SK-N-SH treated with all-trans-retinoic acid at 6 μM for 48 hours (cell line): ENCODE measurements at regions not wholly inside any gene's neighbourhood (a gene's known extent, or its start where the extent isn't known, plus 50 kb on each side); places are given as distances from the start of the nearest gene placed in this dataset.

Experiments used
- ATAC-seq: fragments of 200-7000 bp; cut with Tn5 transposase; 3 replicates; pipeline ENCODE4 v1.9.1; 2020; ENCODE audit warnings: mild to moderate bottlenecking, moderate library complexity
- ARNTL ChIP-seq: fragments of 450-650 bp; formaldehyde crosslinking; IDR thresholded peaks from 2 replicates; pipeline ENCODE4 v1.5.0; 2020; ENCODE audit warnings: low read depth, mild to moderate bottlenecking, moderate library complexity, borderline replicate concordance
- BACH2 ChIP-seq: fragments of 250-450 bp; sonication (Bioruptor Pico); IDR thresholded peaks from 2 replicates; pipeline ENCODE4 v1.9.0; 2021; ENCODE audit warnings: mild to moderate bottlenecking, borderline replicate concordance
- CSDC2 ChIP-seq: fragments of 250-450 bp; sonication (Bioruptor Pico); IDR thresholded peaks from 2 replicates; pipeline ENCODE4 v1.5.0; 2020; ENCODE audit warnings: mild to moderate bottlenecking, moderate library complexity
- CSRNP3 ChIP-seq: fragments of 250-450 bp; sonication (Bioruptor Pico); IDR thresholded peaks from 2 replicates; pipeline ENCODE4 v1.5.1; 2021; ENCODE audit warnings: mild to moderate bottlenecking, moderate library complexity
- ISL1 ChIP-seq: fragments of 250-450 bp; sonication (Bioruptor Pico); IDR thresholded peaks from 2 replicates; pipeline ENCODE4 v2.1.2; 2022; ENCODE audit warnings: mild to moderate bottlenecking, moderate library complexity
- OSR1 ChIP-seq: fragments of 250-450 bp; sonication (Bioruptor Pico); IDR thresholded peaks from 2 replicates; pipeline ENCODE4 v1.8.0; 2022; ENCODE audit warnings: moderate library complexity, mild to moderate bottlenecking, inconsistent platforms
- PATZ1 ChIP-seq: fragments of 250-450 bp; sonication (Bioruptor Pico); IDR thresholded peaks from 2 replicates; pipeline ENCODE4 v1.8.0; 2020; ENCODE audit warnings: mild to moderate bottlenecking, moderate library complexity, borderline replicate concordance
- PPARA ChIP-seq: fragments of 250-450 bp; sonication (Bioruptor Pico); IDR thresholded peaks from 2 replicates; pipeline ENCODE4 v1.5.0; 2020; ENCODE audit warnings: mild to moderate bottlenecking, borderline replicate concordance
- RARB ChIP-seq: fragments of 250-450 bp; sonication (Bioruptor Pico); IDR thresholded peaks from 2 replicates; pipeline ENCODE4 v1.8.0; 2021; ENCODE audit warnings: mild to moderate bottlenecking, moderate library complexity
- TCF4 ChIP-seq: fragments of 250-450 bp; sonication (Bioruptor Pico); IDR thresholded peaks from 2 replicates; pipeline ENCODE4 v1.8.0; 2021; ENCODE audit warnings: mild to moderate bottlenecking, moderate library complexity, borderline replicate concordance
- TOX ChIP-seq: fragments of 250-450 bp; sonication (Bioruptor Pico); IDR thresholded peaks from 2 replicates; pipeline ENCODE4 v1.8.0; 2021; ENCODE audit warnings: mild to moderate bottlenecking, moderate library complexity, borderline replicate concordance
- TSHZ2 ChIP-seq: fragments of 250-450 bp; sonication (Bioruptor Pico); IDR thresholded peaks from 2 replicates; pipeline ENCODE4 v1.5.0; 2020; ENCODE audit warnings: mild to moderate bottlenecking, moderate library complexity
- ZFP3 ChIP-seq: fragments of 250-450 bp; sonication (Bioruptor Pico); IDR thresholded peaks from 2 replicates; pipeline ENCODE4 v1.5.0; 2020; ENCODE audit warnings: mild to moderate bottlenecking, moderate library complexity
- ZFP30 ChIP-seq: fragments of 450-650 bp; formaldehyde crosslinking; IDR thresholded peaks from 2 replicates; pipeline ENCODE4 v1.5.0; 2022; ENCODE audit warnings: mild to moderate bottlenecking, moderate library complexity
- ZNF565 ChIP-seq: fragments of 450-650 bp; formaldehyde crosslinking; conservative IDR thresholded peaks from 2 replicates; pipeline ENCODE4 v1.5.0; 2020; ENCODE audit warnings: low read depth, mild to moderate bottlenecking, moderate library complexity
- ZNF70 ChIP-seq: fragments of 450-650 bp; formaldehyde crosslinking; IDR thresholded peaks from 2 replicates; pipeline ENCODE4 v1.5.0; 2020; ENCODE audit warnings: mild to moderate bottlenecking, moderate library complexity
- ZNF8 ChIP-seq: fragments of 450-650 bp; formaldehyde crosslinking; IDR thresholded peaks from 2 replicates; pipeline ENCODE4 v1.5.0; 2020; ENCODE audit warnings: mild to moderate bottlenecking, moderate library complexity
- TF ChIP-seq, protein P1 (sequence below): fragments of 250-450 bp; sonication (Bioruptor Pico); IDR thresholded peaks from 2 replicates; pipeline ENCODE4 v1.5.1; 2020; ENCODE audit warnings: low read depth, mild to moderate bottlenecking, moderate library complexity
- TF ChIP-seq, protein P2 (sequence below): fragments of 250-450 bp; sonication (Bioruptor Pico); IDR thresholded peaks from 2 replicates; pipeline ENCODE4 v1.8.0; 2021; ENCODE audit warnings: low read depth, mild to moderate bottlenecking, moderate library complexity, borderline replicate concordance

- no peak for TF ChIP-seq CSRNP3
- no peak for TF ChIP-seq ZNF8 (CRISPR knock-in tag)
- no peak for TF ChIP-seq TOX (CRISPR knock-in tag)
- TF ChIP-seq, protein P1, sequence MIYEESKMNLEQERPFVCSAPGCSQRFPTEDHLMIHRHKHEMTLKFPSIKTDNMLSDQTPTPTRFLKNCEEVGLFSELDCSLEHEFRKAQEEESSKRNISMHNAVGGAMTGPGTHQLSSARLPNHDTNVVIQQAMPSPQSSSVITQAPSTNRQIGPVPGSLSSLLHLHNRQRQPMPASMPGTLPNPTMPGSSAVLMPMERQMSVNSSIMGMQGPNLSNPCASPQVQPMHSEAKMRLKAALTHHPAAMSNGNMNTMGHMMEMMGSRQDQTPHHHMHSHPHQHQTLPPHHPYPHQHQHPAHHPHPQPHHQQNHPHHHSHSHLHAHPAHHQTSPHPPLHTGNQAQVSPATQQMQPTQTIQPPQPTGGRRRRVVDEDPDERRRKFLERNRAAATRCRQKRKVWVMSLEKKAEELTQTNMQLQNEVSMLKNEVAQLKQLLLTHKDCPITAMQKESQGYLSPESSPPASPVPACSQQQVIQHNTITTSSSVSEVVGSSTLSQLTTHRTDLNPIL (CRISPR knock-in tag): no peak
- TF ChIP-seq ZNF70: no peak
- no peak for TF ChIP-seq ISL1 (CRISPR knock-in tag)
- no peak for ATAC-seq
Observed at GRCh38 chr3:80278056-80278455, 510.3 kb upstream of the ROBO1 start.

- TF ChIP-seq ZNF8 (CRISPR knock-in tag): no peak
- TF ChIP-seq CSRNP3: no peak
- TF ChIP-seq PPARA (CRISPR knock-in tag): no peak
- no peak for TF ChIP-seq ISL1 (CRISPR knock-in tag)
- TF ChIP-seq, protein P2, sequence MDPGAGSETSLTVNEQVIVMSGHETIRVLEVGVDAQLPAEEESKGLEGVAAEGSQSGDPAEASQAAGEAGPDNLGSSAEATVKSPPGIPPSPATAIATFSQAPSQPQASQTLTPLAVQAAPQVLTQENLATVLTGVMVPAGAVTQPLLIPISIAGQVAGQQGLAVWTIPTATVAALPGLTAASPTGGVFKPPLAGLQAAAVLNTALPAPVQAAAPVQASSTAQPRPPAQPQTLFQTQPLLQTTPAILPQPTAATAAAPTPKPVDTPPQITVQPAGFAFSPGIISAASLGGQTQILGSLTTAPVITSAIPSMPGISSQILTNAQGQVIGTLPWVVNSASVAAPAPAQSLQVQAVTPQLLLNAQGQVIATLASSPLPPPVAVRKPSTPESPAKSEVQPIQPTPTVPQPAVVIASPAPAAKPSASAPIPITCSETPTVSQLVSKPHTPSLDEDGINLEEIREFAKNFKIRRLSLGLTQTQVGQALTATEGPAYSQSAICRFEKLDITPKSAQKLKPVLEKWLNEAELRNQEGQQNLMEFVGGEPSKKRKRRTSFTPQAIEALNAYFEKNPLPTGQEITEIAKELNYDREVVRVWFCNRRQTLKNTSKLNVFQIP (CRISPR knock-in tag): no peak
- no peak for ATAC-seq
Observed at GRCh38 chr3:80275120-80275519, 507.3 kb upstream of the ROBO1 start.

- no peak for ATAC-seq
- TF ChIP-seq, protein P1 (CRISPR knock-in tag): no peak
- no peak for TF ChIP-seq ZNF70
- no peak for TF ChIP-seq CSDC2 (CRISPR knock-in tag)
- TF ChIP-seq ZFP3 (CRISPR knock-in tag): no peak
- TF ChIP-seq TCF4 (CRISPR knock-in tag): no peak
- TF ChIP-seq RARB (CRISPR knock-in tag): no peak
- no peak for TF ChIP-seq BACH2 (CRISPR knock-in tag)
- TF ChIP-seq ZFP30 (CRISPR knock-in tag): no peak
- TF ChIP-seq ZNF565 (CRISPR knock-in tag): no peak
- TF ChIP-seq PPARA (CRISPR knock-in tag): no peak
- TF ChIP-seq, all 23 proteins: peak for 0
Observed at GRCh38 chr3:80263260-80263659, 495.5 kb upstream of the ROBO1 start.

DNA sequence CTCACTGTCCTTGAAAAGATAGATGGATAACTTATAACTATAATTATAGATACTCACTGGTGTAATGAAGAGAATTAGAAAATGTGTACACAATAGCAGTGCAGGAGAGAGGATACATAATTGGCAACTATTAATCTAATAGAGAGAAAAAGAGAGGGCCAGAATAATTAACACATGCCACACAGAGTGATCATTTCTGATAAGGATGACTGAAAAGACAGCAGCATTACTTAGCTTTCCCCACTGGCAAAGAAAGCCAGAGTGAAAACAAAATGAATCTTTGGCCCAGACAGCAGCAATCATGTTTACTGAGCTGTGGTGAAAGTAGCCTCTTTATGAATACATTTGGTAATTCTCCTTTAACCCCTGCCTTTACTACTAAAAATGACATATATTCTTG lies 493.3 kb upstream of the ROBO1 start:
- no peak for TF ChIP-seq OSR1 (CRISPR knock-in tag)
- no peak for TF ChIP-seq ZNF565 (CRISPR knock-in tag)
- TF ChIP-seq ARNTL (CRISPR knock-in tag): no peak
- no peak for TF ChIP-seq TCF4 (CRISPR knock-in tag)
- TF ChIP-seq ZNF8 (CRISPR knock-in tag): no peak
- no peak for TF ChIP-seq TSHZ2 (CRISPR knock-in tag)
- no peak for TF ChIP-seq CSDC2 (CRISPR knock-in tag)
- no peak for TF ChIP-seq ZFP3 (CRISPR knock-in tag)
- TF ChIP-seq PATZ1 (CRISPR knock-in tag): no peak
- no peak for TF ChIP-seq ZNF70
- no peak for ATAC-seq
